ENCODE measurements at regions not wholly inside any gene's neighbourhood (a gene's known extent, or its start where the extent isn't known, plus 50 kb on each side); places are given as distances from the start of the nearest gene placed in this dataset.
"Not testable (repeated sequence)": the region's sequence is repeated elsewhere in the genome, so short reads cannot be mapped to it uniquely, and the experiment has no call there.

DNA sequence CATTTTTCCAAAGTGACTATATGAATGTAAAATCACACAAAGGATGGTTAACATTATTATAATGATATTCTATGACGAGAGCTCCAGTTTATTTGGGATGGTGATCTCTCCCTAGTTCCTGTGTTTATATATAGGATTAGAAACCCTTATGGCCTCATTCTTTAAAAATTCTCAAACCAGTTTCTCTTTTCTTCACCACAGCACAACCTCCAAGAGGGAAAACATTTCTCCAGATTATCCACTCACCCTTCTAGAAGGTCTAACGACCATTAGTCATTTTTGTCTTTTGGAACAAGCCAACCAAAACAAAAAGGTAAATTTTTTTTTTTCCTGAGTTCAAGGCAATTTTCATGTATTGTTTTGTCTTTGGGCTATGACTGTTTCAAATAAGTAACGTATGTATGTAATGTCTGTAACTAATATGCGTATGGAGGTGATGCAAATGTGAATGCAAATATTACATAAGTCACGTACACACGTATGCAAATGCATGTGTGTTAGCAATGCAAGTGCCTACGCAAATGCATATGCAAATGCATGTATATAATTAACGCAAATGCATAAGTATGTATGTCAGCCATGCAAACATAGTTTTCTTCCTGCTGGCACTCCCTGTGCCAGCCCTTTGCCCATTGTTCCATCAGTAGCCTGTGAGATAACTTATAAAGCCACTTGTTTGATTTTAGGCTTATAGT, 72.5 kb upstream of the MORC3 start:
- no peak for DNase-seq

DNA sequence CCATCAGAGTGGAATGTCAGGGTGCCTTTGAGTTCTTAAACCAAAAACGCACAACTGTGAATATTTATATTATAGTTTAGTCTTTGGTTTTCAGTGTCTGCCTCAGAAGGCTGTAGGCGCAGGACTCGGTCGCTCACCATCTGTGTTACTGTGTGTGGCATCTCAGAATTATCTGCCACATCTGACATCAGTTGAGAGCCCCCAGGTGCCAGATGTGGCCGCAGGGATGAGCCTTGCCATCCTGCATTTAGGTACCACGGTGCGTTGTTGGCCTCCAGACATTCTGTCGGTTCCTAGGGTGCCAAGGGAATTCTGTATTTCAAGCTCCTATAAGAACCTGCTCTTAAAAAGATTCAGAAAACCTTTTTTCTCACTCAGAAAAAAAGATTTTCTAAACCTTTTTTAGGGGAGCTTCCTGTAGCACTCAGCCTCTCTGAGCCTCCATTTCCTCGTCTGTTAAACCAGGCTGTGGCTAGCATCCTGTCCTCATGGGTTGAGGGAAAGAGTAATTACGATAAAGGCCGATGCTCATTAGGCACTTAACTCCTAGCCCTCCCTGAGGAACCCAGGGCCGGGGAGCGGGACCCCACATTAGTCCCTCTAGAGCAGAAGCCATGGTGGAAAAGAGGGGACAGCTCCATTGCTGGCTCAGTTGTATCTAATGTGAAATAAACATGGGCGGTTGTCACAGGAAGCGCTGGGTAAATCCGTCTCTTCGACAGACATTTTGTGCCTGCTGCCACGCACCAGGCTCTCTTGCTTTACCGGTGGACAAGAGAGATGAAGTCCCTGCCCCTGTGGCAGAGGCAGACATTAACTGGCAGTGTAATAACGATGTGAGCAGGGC, 70.2 kb upstream of the MORC3 start:
- DNase-seq = no peak

DNA sequence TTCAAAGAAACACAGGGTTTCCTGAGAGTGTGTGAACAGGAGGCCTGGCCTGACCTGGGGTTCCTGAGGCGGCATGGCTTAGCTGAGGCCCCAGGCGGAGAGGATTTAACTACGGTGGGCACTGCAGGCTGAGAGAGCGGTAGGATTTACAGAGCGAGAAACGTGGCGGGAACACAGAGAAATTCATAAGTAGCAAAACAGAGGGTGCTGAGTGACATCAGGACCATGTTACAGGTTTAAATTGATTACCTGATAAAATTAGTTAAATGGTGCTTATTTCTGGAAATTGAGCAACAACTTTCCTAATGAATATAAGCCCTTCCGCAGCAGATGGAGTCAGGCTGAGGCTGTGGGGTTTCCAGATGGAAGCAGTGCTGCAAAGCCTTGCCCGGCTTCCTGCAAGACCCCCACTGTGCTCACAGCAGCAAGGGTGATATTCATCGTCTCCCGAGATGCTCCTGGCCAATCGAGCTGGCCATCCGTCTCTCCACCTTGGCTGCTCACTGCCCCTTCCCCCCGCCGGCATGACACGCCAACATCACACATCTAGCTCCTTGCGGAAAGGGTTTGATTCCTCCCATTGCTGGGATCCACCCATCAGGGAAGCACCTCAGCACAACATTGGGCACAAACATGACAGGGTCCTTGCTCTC, 69.4 kb upstream of the MORC3 start:
- no peak for DNase-seq

DNA sequence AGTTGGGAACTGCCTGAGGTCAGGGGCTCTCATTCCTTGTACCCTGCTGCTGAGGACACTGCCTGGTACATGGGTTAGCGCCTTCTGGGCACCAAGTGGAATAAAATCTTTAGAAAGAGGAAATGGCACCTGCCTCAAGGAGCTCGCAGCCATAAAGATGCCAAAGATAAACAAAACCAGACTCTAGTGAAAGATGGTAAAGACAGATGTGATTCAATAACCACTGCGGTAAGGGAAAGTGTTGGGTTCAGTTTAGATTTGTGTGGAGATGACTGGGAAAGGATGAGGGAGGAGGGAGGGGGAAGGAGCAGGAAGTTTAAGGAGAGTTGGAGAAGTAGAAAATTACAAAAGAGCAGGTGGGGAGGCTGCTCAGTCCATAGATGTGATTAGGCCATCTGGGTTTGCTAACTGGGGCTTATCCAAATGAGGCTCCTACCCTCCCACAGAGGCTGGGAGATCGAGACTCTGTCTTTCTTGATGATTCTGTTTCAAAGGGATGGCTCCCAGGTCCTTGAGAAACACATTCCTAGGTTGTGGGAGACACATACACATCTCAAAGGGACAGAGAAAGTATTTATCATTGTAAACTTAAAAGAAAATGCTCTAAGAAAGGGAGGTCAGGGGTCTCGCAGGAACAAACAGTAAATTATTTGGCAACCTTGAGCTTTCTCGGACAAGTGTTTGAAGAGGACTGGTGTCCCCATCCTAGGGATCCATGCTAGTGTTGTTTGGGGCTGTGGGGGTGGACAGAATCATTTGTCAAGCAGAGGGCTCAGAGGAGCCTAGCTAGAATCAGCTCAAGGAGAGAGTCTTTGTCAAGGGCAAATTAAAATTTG, 65.7 kb upstream of the MORC3 start:
- DNase-seq = no peak

DNA sequence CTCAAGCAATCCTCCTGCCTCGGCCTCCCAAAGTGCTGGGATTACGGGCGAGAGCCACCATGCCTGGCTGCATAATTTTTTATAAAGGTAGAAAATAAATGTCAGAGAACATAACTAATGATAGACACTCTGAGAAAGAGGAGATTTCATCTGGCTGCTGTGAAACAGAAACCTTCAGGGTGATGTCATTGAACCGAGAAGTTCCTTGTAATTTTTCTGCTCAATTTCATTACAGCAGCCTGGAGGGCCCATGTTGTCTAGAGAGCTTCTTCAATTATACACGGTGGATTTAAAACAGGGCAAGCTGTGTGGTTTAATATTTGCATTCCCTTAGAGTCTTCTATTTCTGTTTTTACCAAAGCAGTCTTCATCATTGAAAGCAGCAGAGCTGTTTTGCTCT, 64.3 kb upstream of the MORC3 start:
- DNase-seq = no peak

DNA sequence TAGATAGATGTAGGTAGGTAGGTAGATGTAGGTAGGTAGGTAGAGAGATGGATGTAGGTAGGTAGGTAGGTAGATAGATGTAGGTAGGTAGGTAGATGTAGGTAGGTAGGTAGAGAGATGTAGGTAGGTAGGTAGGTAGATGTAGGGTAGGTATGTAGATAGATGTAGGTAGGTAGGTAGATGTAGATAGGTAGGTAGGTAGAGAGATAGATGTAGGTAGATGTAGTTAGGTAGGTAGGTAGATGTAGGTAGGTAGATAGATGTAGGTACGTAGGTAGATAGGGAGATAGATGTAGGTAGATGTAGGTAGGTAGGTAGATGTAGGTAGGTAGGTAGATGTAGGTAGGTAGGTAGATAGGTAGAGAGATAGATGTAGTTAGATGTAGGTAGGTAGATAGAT, 62.3 kb upstream of the MORC3 start:
- DNase-seq = no peak

DNA sequence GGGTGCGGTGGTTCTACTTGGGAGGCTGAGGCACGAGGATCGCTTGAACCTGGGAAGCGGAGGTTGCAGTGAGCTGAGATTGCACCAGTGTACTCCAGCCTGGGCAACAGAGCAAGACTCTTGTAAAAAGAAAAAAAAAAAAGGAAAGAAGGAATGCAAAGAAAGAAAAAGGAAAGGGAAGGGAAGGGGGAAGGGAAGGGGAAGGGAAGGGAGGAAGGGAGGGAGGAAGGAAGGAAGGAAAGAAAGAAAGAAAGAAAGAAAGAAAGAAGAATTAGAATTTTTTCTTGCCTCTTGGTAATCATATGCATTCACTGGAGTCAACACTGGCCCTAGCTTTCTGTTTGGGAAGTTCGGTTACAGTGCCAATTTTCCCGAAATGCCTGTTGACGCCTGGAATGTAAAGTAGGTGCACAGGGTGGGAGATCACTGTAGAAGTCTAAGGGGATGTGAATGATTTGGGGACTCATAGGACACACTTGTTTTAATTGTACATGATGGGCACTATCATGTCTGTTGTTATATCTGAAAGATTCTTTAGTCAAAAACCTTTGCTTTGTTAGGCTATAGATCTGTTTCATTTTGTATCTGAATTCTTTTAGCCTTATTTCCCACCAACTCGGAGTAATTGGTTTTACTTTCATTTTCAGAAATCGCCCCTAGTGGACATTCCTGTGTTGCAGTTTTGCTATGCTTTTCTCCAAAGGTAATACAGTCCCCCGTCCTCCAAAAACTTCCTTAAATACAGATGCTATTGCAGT, 59.8 kb upstream of the MORC3 start:
- DNase-seq = peak; percentile 14

DNA sequence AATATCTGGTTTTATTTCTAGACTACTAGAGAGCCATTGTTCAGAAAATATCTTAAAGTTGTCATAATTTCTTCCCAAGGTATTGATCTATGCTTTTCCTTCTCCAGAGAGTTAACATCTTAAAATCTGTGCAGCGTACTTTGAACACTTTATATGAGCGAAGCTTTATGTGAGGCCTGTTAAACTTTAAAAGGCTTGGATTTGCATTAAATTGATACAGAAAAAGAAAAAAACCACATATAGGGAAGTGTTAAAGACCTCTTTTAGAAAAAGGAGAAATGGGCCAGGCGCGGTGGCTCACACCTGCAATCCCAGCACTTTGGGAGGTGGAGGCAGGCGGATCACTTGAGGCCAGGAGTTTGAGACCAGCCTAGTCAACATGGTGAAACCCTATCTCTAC, 59.2 kb upstream of the MORC3 start:
- no peak for DNase-seq

DNA sequence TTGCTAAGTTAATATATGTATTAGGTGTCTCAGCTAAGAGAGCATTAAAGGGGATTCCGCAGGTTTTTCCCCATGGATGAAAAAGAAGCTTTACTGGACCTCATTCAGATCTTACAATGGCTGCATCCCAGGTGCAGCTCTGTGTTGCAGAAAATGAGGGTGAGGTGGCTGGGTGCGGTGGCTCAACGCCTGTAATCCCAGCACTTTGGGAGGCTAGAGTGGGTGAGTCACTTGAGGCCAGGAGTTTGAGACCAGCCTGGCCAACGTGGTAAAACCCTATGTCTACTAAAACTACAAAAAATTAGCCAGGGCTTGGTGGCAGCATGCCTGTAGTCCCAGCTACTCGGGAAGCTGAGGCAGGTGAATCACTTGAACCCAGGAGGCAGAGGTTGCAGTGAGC, 58.5 kb upstream of the MORC3 start:
- no peak for DNase-seq

DNA sequence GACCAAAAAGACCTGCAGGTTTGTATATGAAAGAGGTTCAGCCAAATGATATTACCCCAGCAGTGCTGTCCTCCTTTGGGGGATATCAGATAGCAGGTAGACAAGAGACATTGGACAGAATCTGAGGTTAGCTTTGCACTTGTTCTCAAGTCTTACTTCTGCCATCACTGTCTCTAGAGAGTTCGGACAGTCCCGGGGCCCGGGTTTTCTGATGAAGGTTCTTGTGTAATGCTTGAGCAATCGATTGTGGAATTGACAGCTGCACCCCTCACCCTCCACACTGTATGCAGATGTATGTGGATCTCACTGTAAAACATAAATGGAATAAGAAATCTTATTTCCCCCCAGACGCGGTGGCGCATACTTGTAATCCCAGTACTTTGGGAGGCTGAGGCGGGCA, 56.2 kb upstream of the MORC3 start:
- no peak for DNase-seq

DNA sequence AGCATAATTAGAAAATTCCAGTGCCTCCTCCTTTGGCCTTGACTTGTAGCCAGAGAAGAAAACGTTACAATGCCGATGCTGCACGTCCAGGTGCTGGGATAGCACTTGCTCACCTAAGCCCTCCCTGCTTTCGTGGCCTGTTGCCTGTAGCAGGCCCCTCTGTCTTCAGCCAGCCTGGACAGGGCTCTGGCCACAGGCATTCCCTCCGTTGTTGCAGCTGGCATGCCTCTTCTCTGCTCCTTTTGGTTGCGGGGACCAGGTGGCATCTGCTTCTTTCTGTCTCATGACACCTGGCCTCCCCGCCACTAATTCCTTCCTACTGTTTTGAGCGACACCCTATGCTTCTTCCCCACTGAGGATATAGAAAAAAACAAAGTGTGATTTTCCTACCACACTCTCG, 54.6 kb upstream of the MORC3 start:
- DNase-seq = no peak

DNA sequence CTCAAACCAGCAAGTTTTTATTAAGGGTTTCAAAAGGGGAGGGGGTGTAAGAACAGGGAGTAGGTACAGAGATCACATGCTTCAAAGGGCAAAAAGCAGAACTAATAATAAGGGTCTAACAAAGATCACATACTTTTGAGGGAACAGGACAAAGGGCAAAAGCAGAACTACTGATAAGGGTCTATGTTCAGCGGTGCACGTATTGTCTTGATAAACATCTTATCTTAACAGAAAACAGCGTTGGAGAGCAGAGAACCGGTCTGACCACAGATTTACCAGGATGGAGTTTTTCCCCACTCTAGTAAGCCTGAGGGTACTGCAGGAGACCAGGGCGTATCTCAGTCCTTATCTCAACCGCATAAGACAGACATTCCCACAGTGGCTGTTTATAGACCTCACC, 52.2 kb upstream of the MORC3 start:
- DNase-seq = not testable (repeated sequence)

DNA sequence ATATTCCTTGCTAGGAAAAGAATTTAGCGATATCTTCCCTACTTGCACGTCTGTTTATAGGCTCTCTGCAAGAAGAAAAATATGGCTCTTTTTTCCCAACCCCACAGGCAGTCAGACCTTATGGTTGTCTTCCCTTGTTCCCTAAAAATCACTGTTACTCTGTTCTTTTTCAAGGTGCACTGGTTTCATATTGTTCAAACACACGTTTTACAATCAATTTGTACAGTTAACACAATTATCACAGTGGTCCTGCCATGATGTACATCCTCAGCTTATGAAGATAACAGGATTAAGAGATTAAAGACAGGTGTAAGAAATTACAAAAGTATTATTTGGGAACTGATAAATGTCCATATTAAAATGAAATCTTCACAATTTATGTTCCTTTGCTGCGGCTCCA, 51.7 kb upstream of the MORC3 start:
- DNase-seq = not testable (repeated sequence)
